ENCODE measurements at regions not wholly inside any gene's neighbourhood (a gene's known extent, or its start where the extent isn't known, plus 50 kb on each side); places are given as distances from the start of the nearest gene placed in this dataset.

- H3K36me3 ChIP-seq (ENCODE audit: low read depth), result no peaks in the 10 kb centered on the region
- no peak overlapping the region for H3K4me3 ChIP-seq
- DNase-seq, result no peak
- ATAC-seq, result no peak
- no peak for TF ChIP-seq CTCF (IDR thresholded peaks at IDR 0.05)
- no peaks in the 10 kb centered on the region for H3K4me1 ChIP-seq (ENCODE audit: low read depth)
- intact Hi-C loops (cut with DNase I, micrococcal nuclease), result no loop called here
- H3K9me3 ChIP-seq, result no peaks in the 10 kb centered on the region
These were observed 406.5 kb downstream of the KIF16B start for GRCh38 chr20:16166737-16167136.

- no peak for ATAC-seq
- H3K4me1 ChIP-seq (ENCODE audit: low read depth), result no peaks in the 10 kb centered on the region
- no peak for DNase-seq
- TF ChIP-seq CTCF (IDR thresholded peaks at IDR 0.05), result no peak
- H3K36me3 ChIP-seq (ENCODE audit: low read depth), result no peaks in the 10 kb centered on the region
- no peak overlapping the region for H3K4me3 ChIP-seq
- intact Hi-C loops (cut with DNase I, micrococcal nuclease), result no loop called here
- no peaks in the 10 kb centered on the region for H3K9me3 ChIP-seq
These were observed 414.3 kb downstream of the KIF16B start for GRCh38 chr20:16158976-16159286.

GRCh38 chr20:16158090-16158975, 414.9 kb downstream of the KIF16B start:
- no peak for TF ChIP-seq CTCF (IDR thresholded peaks at IDR 0.05)
- intact Hi-C loops (cut with DNase I, micrococcal nuclease), result no loop called here
- H3K4me3 ChIP-seq, result no peak overlapping the region
- H3K4me1 ChIP-seq (ENCODE audit: low read depth), result no peaks in the 10 kb centered on the region
- no peak for ATAC-seq
- H3K36me3 ChIP-seq (ENCODE audit: low read depth), result no peaks in the 10 kb centered on the region
- H3K9me3 ChIP-seq, result no peaks in the 10 kb centered on the region
- no peak for DNase-seq

GRCh38 chr20:16147916-16148315, 425.3 kb downstream of the KIF16B start:
- no peak overlapping the region for H3K4me3 ChIP-seq
- no peaks in the 10 kb centered on the region for H3K9me3 ChIP-seq
- H3K4me1 ChIP-seq (ENCODE audit: low read depth), result no peaks in the 10 kb centered on the region
- DNase-seq, result no peak
- ATAC-seq, result no peak
- H3K36me3 ChIP-seq (ENCODE audit: low read depth), result no peaks in the 10 kb centered on the region
- TF ChIP-seq CTCF (IDR thresholded peaks at IDR 0.05), result no peak
- intact Hi-C loops (cut with DNase I, micrococcal nuclease), result no loop called here

- no peak for TF ChIP-seq CTCF (IDR thresholded peaks at IDR 0.05)
- no peaks in the 10 kb centered on the region for H3K36me3 ChIP-seq (ENCODE audit: low read depth)
- H3K9me3 ChIP-seq, result no peaks in the 10 kb centered on the region
- H3K4me3 ChIP-seq, result no peak overlapping the region
- DNase-seq (no peak), ATAC-seq (no peak)
- intact Hi-C loops (cut with DNase I, micrococcal nuclease), result no loop called here
- no peaks in the 10 kb centered on the region for H3K4me1 ChIP-seq (ENCODE audit: low read depth)
These were observed 426.0 kb downstream of the KIF16B start for GRCh38 chr20:16147216-16147615.

Data from mucosa of descending colon (tissue), 3 donors.